Choroid plexus epithelial cell (primary cell): ENCODE measurements at regions not wholly inside any gene's neighbourhood (a gene's known extent, or its start where the extent isn't known, plus 50 kb on each side); places are given as distances from the start of the nearest gene placed in this dataset.

Experiments
- DNase-seq: peaks from one replicate; pipeline ENCODE4 v3.0.0-alpha.2; 2010; ENCODE audit warnings: low read depth
- H3K4me3 ChIP-seq: 2 replicates; pipeline ENCODE4 v1.5.1; 2011; ENCODE audit warnings: low read depth, mild to moderate bottlenecking, control low read depth, low read length, moderate library complexity
- CTCF ChIP-seq: conservative IDR thresholded peaks from 2 replicates; pipeline ENCODE4 v1.5.1; 2011; ENCODE audit warnings: low read depth, mild to moderate bottlenecking, control low read depth, inconsistent platforms, low read length, moderate library complexity

GRCh38 chr12:3976351-3976938 lies 103.2 kb upstream of the PARP11 start:
- no peak for TF ChIP-seq CTCF
- DNase-seq: no peak

GRCh38 chr12:3975652-3976051 lies 102.5 kb upstream of the PARP11 start:
- no peak for DNase-seq
- H3K4me3 ChIP-seq: no peak overlapping the region
- no peak for TF ChIP-seq CTCF

More at GRCh38 chr12:3976351-3976938, 103.2 kb upstream of the PARP11 start:
- no peak overlapping the region for H3K4me3 ChIP-seq

GRCh38 chr12:3974883-3975282 lies 101.7 kb upstream of the PARP11 start:
- H3K4me3 ChIP-seq: no peak overlapping the region
- TF ChIP-seq CTCF: no peak
- no peak for DNase-seq

GRCh38 chr12:3973973-3974644 lies 100.9 kb upstream of the PARP11 start:
- TF ChIP-seq CTCF: no peak
- DNase-seq: no peak
- no peak overlapping the region for H3K4me3 ChIP-seq

- TF ChIP-seq CTCF: no peak
- DNase-seq: no peak
- H3K4me3 ChIP-seq: no peak overlapping the region
Observed at GRCh38 chr12:3973269-3973884, 100.2 kb upstream of the PARP11 start.

GRCh38 chr12:3972576-3972975 lies 99.4 kb upstream of the PARP11 start:
- TF ChIP-seq CTCF: no peak
- no peak for DNase-seq
- no peak overlapping the region for H3K4me3 ChIP-seq
